Transverse colon (tissue), 3 donors: ENCODE measurements at regions not wholly inside any gene's neighbourhood (a gene's known extent, or its start where the extent isn't known, plus 50 kb on each side); places are given as distances from the start of the nearest gene placed in this dataset.

Source experiments
- POLR2A ChIP-seq: fragments of 450-650 bp; IDR thresholded peaks from one replicate; pipeline ENCODE4 v1.6.1; 2016; ENCODE audit warnings: antibody characterized with exemption, mild to moderate bottlenecking, moderate library complexity
- TF ChIP-seq, protein P1 (sequence below), 5 experiments: fragments of 200-600 bp in 3 of 5; fragments of 450-650 bp in 2 of 5; sonication (generic) in 3 of 5; IDR thresholded peaks; 1 replicate in 2 of 5; 2 replicates in 3 of 5; pipeline ENCODE4 v1.5.1; 2016 to 2017; ENCODE audit warnings: antibody characterized with exemption in 5 of 5, inconsistent platforms in 3 of 5, mild to moderate bottlenecking in 2 of 5, moderate library complexity in 1 of 5

DNA sequence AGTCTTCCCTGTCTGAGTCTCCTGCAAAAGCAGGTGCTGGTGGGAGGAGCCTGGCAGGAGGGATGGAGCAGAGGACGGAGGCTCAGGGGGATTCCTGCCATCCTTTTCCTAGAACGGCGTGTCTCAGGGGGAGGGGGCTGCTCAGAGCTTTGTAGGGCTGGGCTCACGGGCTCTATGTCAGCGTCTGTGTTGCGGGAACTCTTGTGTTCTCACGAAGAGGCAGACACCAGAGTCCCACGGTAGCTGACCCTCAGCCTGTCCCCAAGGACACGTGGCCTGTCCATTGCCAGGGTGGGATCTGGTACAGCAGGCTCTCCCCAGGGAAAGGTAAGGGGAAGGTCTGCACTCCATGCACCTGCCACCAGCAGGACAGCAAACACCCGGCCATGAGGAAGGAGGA lies 1505.2 kb downstream of the TBC1D22A start:
- TF ChIP-seq, protein P1, sequence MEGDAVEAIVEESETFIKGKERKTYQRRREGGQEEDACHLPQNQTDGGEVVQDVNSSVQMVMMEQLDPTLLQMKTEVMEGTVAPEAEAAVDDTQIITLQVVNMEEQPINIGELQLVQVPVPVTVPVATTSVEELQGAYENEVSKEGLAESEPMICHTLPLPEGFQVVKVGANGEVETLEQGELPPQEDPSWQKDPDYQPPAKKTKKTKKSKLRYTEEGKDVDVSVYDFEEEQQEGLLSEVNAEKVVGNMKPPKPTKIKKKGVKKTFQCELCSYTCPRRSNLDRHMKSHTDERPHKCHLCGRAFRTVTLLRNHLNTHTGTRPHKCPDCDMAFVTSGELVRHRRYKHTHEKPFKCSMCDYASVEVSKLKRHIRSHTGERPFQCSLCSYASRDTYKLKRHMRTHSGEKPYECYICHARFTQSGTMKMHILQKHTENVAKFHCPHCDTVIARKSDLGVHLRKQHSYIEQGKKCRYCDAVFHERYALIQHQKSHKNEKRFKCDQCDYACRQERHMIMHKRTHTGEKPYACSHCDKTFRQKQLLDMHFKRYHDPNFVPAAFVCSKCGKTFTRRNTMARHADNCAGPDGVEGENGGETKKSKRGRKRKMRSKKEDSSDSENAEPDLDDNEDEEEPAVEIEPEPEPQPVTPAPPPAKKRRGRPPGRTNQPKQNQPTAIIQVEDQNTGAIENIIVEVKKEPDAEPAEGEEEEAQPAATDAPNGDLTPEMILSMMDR (IDR thresholded peaks at IDR 0.05), result no peak
- no peak for TF ChIP-seq POLR2A
